GM12878 (cell line): ENCODE measurements at regions not wholly inside any gene's neighbourhood (a gene's known extent, or its start where the extent isn't known, plus 50 kb on each side); places are given as distances from the start of the nearest gene placed in this dataset.

Source experiments
- ATAC-seq: fragments of 200-7000 bp; cut with Tn5 transposase; 3 replicates; pipeline ENCODE4 v1.9.1; 2020; ENCODE audit warnings: mild to moderate bottlenecking, moderate library complexity
- BruUV-seq: library from RNA; stranded (reverse); fragments of 400-500 nt; replicated peaks from 2 replicates; lab custom pipeline; 2021; lab: Mats Ljungman, UMichigan
- CTCF ChIA-PET: fragments of 300-600 bp; sonication (Branson Sonifier 250); formaldehyde crosslinking; extraction: SDS; loops from one replicate; lab custom pipeline; 2021; ENCODE audit warnings: inconsistent platforms; lab: Yijun Ruan, JAX
- POLR2A ChIA-PET: fragments of 350-600 bp; formaldehyde crosslinking; extraction: SDS; loops from one replicate; lab custom pipeline; 2021; ENCODE audit warnings: inconsistent platforms; lab: Charles Lee
- RAD21 ChIA-PET: fragments of 300-600 bp; sonication (Branson Sonifier 250); formaldehyde crosslinking; loops from one replicate; lab custom pipeline; 2023; ENCODE audit warnings: antibody characterized with exemption; ENCODE audit not compliant: unreplicated experiment; lab: Charles Lee
- SMC1A ChIA-PET: fragments of 300-600 bp; sonication (Branson Sonifier 250); formaldehyde crosslinking; loops from one replicate; lab custom pipeline; 2023; ENCODE audit not compliant: unreplicated experiment, uncharacterized antibody; lab: Charles Lee
- DNase-seq: peaks from one replicate; pipeline ENCODE4 v3.0.0-alpha.2; 2011; ENCODE audit warnings: low read depth, low spot score
- FAIRE-seq: peaks from 3 replicates; lab custom pipeline; 2011; peaks lifted over from hg19 to GRCh38; lab: Jason Lieb, UNC
- H2AFZ ChIP-seq: 2 replicates; pipeline ENCODE4 v1.6.0; 2011; ENCODE audit warnings: low read depth, low read length, control low read depth; ENCODE audit not compliant: control insufficient read depth
- H3K27ac ChIP-seq: 2 replicates; pipeline ENCODE4 v1.5.1; 2011; ENCODE audit warnings: control low read depth; ENCODE audit not compliant: control insufficient read depth, insufficient read depth
- H3K27me3 ChIP-seq, 2 experiments: replicated peaks in 1 of 2; 2 replicates each; pipeline versions ENCODE4 v1.6.0 to v1.6.1; 2011; ENCODE audit warnings: low read length in 1 of 2; ENCODE audit not compliant: control insufficient read depth in 2 of 2, insufficient read depth in 2 of 2
- H3K36me3 ChIP-seq, 2 experiments: 2 replicates each; pipeline ENCODE4 v1.5.1; 2011; ENCODE audit warnings: low read length in 1 of 2; ENCODE audit not compliant: control insufficient read depth in 2 of 2, insufficient read depth in 2 of 2
- H3K4me1 ChIP-seq: 2 replicates; pipeline ENCODE4 v1.6.1; 2011; ENCODE audit warnings: mild to moderate bottlenecking, low read length, moderate library complexity, mixed read lengths; ENCODE audit not compliant: control insufficient read depth, insufficient read depth
- H3K4me2 ChIP-seq: 2 replicates; pipeline ENCODE4 v1.6.0; 2011; ENCODE audit warnings: control low read depth; ENCODE audit not compliant: control insufficient read depth, insufficient read depth
- H3K4me3 ChIP-seq: fragments of 200-600 bp; sonication (generic); 2 replicates; pipeline ENCODE4 v1.5.1; 2016
- H3K79me2 ChIP-seq: 2 replicates; pipeline ENCODE4 v1.6.0; 2011; ENCODE audit warnings: low read length; ENCODE audit not compliant: control insufficient read depth, insufficient read depth
- H3K9ac ChIP-seq: 2 replicates; pipeline ENCODE4 v1.8.0; 2011; ENCODE audit warnings: low read length, control low read depth, mixed read lengths; ENCODE audit not compliant: control insufficient read depth, insufficient read depth
- H3K9me3 ChIP-seq: replicated peaks from 3 replicates; pipeline ENCODE4 v1.5.1; 2011; ENCODE audit warnings: mild to moderate bottlenecking, low read length; ENCODE audit not compliant: control insufficient read depth, insufficient read depth
- H4K20me1 ChIP-seq: 2 replicates; pipeline ENCODE4 v1.6.0; 2011; ENCODE audit not compliant: control insufficient read depth, insufficient read depth
- BACH1 ChIP-seq: fragments of 450-650 bp; IDR thresholded peaks from 2 replicates; pipeline ENCODE4 v1.6.1; 2017; ENCODE audit warnings: mild to moderate bottlenecking, borderline replicate concordance
- BCL11A ChIP-seq: IDR thresholded peaks from 2 replicates; pipeline ENCODE4 v1.6.1; 2011; ENCODE audit warnings: low read depth, low read length
- BRCA1 ChIP-seq: IDR thresholded peaks from 2 replicates; pipeline ENCODE4 v1.6.1; 2011; ENCODE audit warnings: low read depth, low read length, improper control_type of control experiment
- EZH2 ChIP-seq: IDR thresholded peaks from 2 replicates; pipeline ENCODE4 v1.6.1; 2012; ENCODE audit warnings: low read depth, mild to moderate bottlenecking, control low read depth, inconsistent platforms, low read length, borderline replicate concordance; ENCODE audit not compliant: control insufficient read depth
- HDGF ChIP-seq: fragments of 450-650 bp; IDR thresholded peaks from 2 replicates; pipeline ENCODE4 v1.6.1; 2016; ENCODE audit warnings: antibody characterized with exemption
- JUNB ChIP-seq: IDR thresholded peaks from 2 replicates; pipeline ENCODE4 v1.6.1; 2016; ENCODE audit warnings: antibody characterized with exemption, mild to moderate bottlenecking
- JUND ChIP-seq: IDR thresholded peaks from 2 replicates; pipeline ENCODE4 v1.6.1; 2012; ENCODE audit warnings: low read depth, mild to moderate bottlenecking, low read length, improper control_type of control experiment, moderate library complexity
- MYC ChIP-seq: IDR thresholded peaks from 2 replicates; pipeline ENCODE4 v1.6.1; 2011; ENCODE audit warnings: mild to moderate bottlenecking, low read length, moderate library complexity, inconsistent platforms; ENCODE audit not compliant: insufficient read depth, insufficient replicate concordance, insufficient read length, severe bottlenecking
- PAX8 ChIP-seq: fragments of 450-650 bp; IDR thresholded peaks from 2 replicates; pipeline ENCODE4 v1.6.1; 2017; ENCODE audit warnings: mild to moderate bottlenecking, moderate library complexity
- RAD21 ChIP-seq: IDR thresholded peaks from 2 replicates; pipeline ENCODE4 v1.6.1; 2011; ENCODE audit warnings: mild to moderate bottlenecking, low read depth, low read length, moderate library complexity; ENCODE audit not compliant: insufficient read depth
- RB1 ChIP-seq: fragments of 450-650 bp; formaldehyde crosslinking; IDR thresholded peaks from 2 replicates; pipeline ENCODE4 v1.6.1; 2017; ENCODE audit warnings: mild to moderate bottlenecking, borderline replicate concordance
- SMARCA5 ChIP-seq: fragments of 450-650 bp; IDR thresholded peaks from 2 replicates; pipeline ENCODE4 v1.6.1; 2017; ENCODE audit warnings: mild to moderate bottlenecking
- SREBF1 ChIP-seq: IDR thresholded peaks from 2 replicates; pipeline ENCODE4 v1.6.1; 2012; ENCODE audit warnings: mild to moderate bottlenecking, low read length
- TBL1XR1 ChIP-seq: IDR thresholded peaks from 2 replicates; pipeline ENCODE4 v1.6.1; 2012; ENCODE audit warnings: low read depth, low read length, improper control_type of control experiment
- ZNF622 ChIP-seq: fragments of 450-650 bp; IDR thresholded peaks from 2 replicates; pipeline ENCODE4 v1.6.1; 2017; ENCODE audit warnings: mild to moderate bottlenecking, inconsistent platforms
- in situ Hi-C: fragments of 300-500 bp; cut with MboI; formaldehyde crosslinking; loops from 9 replicates; pipeline ENCODE4 v1.14.3; 2018; ENCODE audit warnings: mixed read lengths
- intact Hi-C: fragments of 100-400 bp; cut with micrococcal nuclease; formaldehyde crosslinking; loops from one replicate; pipeline ENCODE4 v1.14.2; 2022; ENCODE audit not compliant: unreplicated experiment
- TF ChIP-seq, protein P1 (sequence below): fragments of 450-650 bp; formaldehyde crosslinking; IDR thresholded peaks from 2 replicates; pipeline ENCODE4 v1.5.0; 2022; ENCODE audit warnings: mild to moderate bottlenecking, missing genetic modification characterization
- TF ChIP-seq, protein P2 (sequence below): fragments of 450-650 bp; IDR thresholded peaks from 2 replicates; pipeline ENCODE4 v1.6.1; 2017; ENCODE audit warnings: low read depth, mild to moderate bottlenecking, moderate library complexity

DNA sequence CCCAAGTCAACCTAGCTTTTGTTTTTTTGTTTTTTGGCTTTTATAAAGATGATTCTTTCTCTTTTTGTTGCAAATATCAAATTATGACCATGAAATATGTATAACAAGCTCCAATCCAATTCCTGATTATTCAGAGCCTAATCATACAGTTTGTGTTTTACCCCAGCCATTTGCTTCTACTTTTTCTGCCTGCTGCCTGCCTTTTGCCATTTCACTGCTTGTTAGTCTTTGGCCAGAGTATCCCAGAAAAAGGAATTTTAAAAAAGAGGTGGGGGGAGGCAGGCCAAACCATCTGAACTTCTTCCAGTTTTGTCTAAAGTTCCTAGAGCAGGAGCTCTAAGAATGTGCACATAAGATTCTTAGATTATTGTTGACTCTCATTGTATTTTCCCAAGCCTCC lies 211.9 kb upstream of the VRK2 start:
- H4K20me1 ChIP-seq: no peaks in the 10 kb centered on the region
- no peaks in the 10 kb centered on the region for H3K36me3 ChIP-seq
- no peaks in the 10 kb centered on the region for H3K4me1 ChIP-seq
- no peaks in the 10 kb centered on the region for H3K9me3 ChIP-seq
- ChIA-PET RAD21 (no interaction called here), SMC1A (interaction anchor here (0.5 to 1.3 kb wide), 6 partner anchors 18 to 356 kb away, joined by 3 to 6 read pairs (median 3); no protein-coding TSS in a partner anchor), POLR2A (no interaction called here), CTCF (interaction anchor here (0.6 to 1.0 kb wide), 2 partner anchors 30 to 282 kb away, joined by 3 to 4 read pairs; no protein-coding TSS in a partner anchor)
- BruUV-seq: no TSS peak
- no peak overlapping the region for H3K27ac ChIP-seq
- no peaks in the 10 kb centered on the region for H3K79me2 ChIP-seq
- no peak overlapping the region for H2AFZ ChIP-seq
- no peaks in the 10 kb centered on the region for H3K27me3 ChIP-seq
- FAIRE-seq: no peak
- ATAC-seq: no peak
- no peak for TF ChIP-seq RAD21
- no peak for TF ChIP-seq EZH2
- TF ChIP-seq TBL1XR1: no peak
- TF ChIP-seq MYC: no peak
- TF ChIP-seq ZNF622: no peak
- TF ChIP-seq BRCA1: no peak
- no peak for TF ChIP-seq PAX8
- no peak for TF ChIP-seq JUNB
- TF ChIP-seq RB1: no peak
- no peak for TF ChIP-seq BACH1
- no peak for TF ChIP-seq SREBF1
- TF ChIP-seq BCL11A: no peak
- TF ChIP-seq, protein P1, sequence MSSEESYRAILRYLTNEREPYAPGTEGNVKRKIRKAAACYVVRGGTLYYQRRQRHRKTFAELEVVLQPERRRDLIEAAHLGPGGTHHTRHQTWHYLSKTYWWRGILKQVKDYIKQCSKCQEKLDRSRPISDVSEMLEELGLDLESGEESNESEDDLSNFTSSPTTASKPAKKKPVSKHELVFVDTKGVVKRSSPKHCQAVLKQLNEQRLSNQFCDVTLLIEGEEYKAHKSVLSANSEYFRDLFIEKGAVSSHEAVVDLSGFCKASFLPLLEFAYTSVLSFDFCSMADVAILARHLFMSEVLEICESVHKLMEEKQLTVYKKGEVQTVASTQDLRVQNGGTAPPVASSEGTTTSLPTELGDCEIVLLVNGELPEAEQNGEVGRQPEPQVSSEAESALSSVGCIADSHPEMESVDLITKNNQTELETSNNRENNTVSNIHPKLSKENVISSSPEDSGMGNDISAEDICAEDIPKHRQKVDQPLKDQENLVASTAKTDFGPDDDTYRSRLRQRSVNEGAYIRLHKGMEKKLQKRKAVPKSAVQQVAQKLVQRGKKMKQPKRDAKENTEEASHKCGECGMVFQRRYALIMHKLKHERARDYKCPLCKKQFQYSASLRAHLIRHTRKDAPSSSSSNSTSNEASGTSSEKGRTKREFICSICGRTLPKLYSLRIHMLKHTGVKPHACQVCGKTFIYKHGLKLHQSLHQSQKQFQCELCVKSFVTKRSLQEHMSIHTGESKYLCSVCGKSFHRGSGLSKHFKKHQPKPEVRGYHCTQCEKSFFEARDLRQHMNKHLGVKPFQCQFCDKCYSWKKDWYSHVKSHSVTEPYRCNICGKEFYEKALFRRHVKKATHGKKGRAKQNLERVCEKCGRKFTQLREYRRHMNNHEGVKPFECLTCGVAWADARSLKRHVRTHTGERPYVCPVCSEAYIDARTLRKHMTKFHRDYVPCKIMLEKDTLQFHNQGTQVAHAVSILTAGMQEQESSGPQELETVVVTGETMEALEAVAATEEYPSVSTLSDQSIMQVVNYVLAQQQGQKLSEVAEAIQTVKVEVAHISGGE (CRISPR knock-in tag): no peak
- no peak for TF ChIP-seq SMARCA5
- no peak for TF ChIP-seq HDGF
- TF ChIP-seq, protein P2, sequence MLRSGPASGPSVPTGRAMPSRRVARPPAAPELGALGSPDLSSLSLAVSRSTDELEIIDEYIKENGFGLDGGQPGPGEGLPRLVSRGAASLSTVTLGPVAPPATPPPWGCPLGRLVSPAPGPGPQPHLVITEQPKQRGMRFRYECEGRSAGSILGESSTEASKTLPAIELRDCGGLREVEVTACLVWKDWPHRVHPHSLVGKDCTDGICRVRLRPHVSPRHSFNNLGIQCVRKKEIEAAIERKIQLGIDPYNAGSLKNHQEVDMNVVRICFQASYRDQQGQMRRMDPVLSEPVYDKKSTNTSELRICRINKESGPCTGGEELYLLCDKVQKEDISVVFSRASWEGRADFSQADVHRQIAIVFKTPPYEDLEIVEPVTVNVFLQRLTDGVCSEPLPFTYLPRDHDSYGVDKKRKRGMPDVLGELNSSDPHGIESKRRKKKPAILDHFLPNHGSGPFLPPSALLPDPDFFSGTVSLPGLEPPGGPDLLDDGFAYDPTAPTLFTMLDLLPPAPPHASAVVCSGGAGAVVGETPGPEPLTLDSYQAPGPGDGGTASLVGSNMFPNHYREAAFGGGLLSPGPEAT: no peak
- no peak for TF ChIP-seq JUND
- H3K9ac ChIP-seq: no peak overlapping the region
- intact Hi-C loops (no loop called here), in situ Hi-C loops (no loop called here)
- H3K4me2 ChIP-seq: no peak overlapping the region
- no peak overlapping the region for H3K4me3 ChIP-seq
- no peak for DNase-seq
